Epithelial cell of esophagus (primary cell): ENCODE measurements at regions not wholly inside any gene's neighbourhood (a gene's known extent, or its start where the extent isn't known, plus 50 kb on each side); places are given as distances from the start of the nearest gene placed in this dataset.

ENCODE experiments used
- DNase-seq: peaks from one replicate; pipeline ENCODE4 v3.0.0; 2010; ENCODE audit warnings: low read depth
- H3K4me3 ChIP-seq: 2 replicates; pipeline ENCODE4 v1.5.1; 2011; ENCODE audit warnings: mild to moderate bottlenecking, low read length, control low read depth
- CTCF ChIP-seq: IDR thresholded peaks from 2 replicates; pipeline ENCODE4 v1.5.1; 2011; ENCODE audit warnings: low read depth, mild to moderate bottlenecking, low read length, control low read depth, inconsistent platforms; ENCODE audit not compliant: insufficient read depth; ENCODE audit errors: missing control alignments

GRCh38 chr2:75360945-75361344, 161.6 kb upstream of the TACR1 start:
- no peak overlapping the region for H3K4me3 ChIP-seq
- DNase-seq, result no peak
- TF ChIP-seq CTCF, result no peak

GRCh38 chr2:75356865-75357264, 157.5 kb upstream of the TACR1 start:
- no peak overlapping the region for H3K4me3 ChIP-seq
- TF ChIP-seq CTCF, result no peak
- no peak for DNase-seq

- TF ChIP-seq CTCF, result no peak
- peak; percentile 56 for DNase-seq
- H3K4me3 ChIP-seq, result no peak overlapping the region
Measured at GRCh38 chr2:75353131-75353530, 153.8 kb upstream of the TACR1 start.

- no peak for TF ChIP-seq CTCF
- DNase-seq, result no peak
Measured at GRCh38 chr2:75348307-75348706, 149.0 kb upstream of the TACR1 start.

GRCh38 chr2:75344146-75344545, 144.8 kb upstream of the TACR1 start:
- no peak for DNase-seq
- H3K4me3 ChIP-seq, result no peak overlapping the region
- no peak for TF ChIP-seq CTCF

More at GRCh38 chr2:75348307-75348706, 149.0 kb upstream of the TACR1 start:
- H3K4me3 ChIP-seq, result no peak overlapping the region

- no peak for DNase-seq
- no peak overlapping the region for H3K4me3 ChIP-seq
- no peak for TF ChIP-seq CTCF
Measured at GRCh38 chr2:75342504-75343175, 143.3 kb upstream of the TACR1 start.

GRCh38 chr2:75340560-75340959, 141.2 kb upstream of the TACR1 start:
- DNase-seq, result peak; percentile 23

More at GRCh38 chr2:75340560-75340959, 141.2 kb upstream of the TACR1 start:
- H3K4me3 ChIP-seq, result no peak overlapping the region
- TF ChIP-seq CTCF, result no peak
